Osteoblast (primary cell): ENCODE measurements at regions not wholly inside any gene's neighbourhood (a gene's known extent, or its start where the extent isn't known, plus 50 kb on each side); places are given as distances from the start of the nearest gene placed in this dataset.

ENCODE experiments used
- DNase-seq: peaks from one replicate; pipeline ENCODE4 v3.0.0; 2011; ENCODE audit warnings: low spot score, mixed read lengths; ENCODE audit not compliant: insufficient read length; ENCODE audit errors: missing footprints
- H2AFZ ChIP-seq: 2 replicates; pipeline ENCODE4 v1.6.0; 2011; ENCODE audit warnings: mild to moderate bottlenecking, low read length
- H3K27ac ChIP-seq: 2 replicates; pipeline ENCODE4 v1.5.1; 2011; ENCODE audit warnings: mild to moderate bottlenecking, low read depth, low read length, moderate library complexity
- H3K27me3 ChIP-seq: 2 replicates; pipeline ENCODE4 v1.6.0; 2012; ENCODE audit warnings: mild to moderate bottlenecking, control low read depth, inconsistent platforms, low read length, moderate library complexity; ENCODE audit not compliant: insufficient read depth
- H3K36me3 ChIP-seq: 2 replicates; pipeline ENCODE4 v1.5.1; 2011; ENCODE audit warnings: mild to moderate bottlenecking, low read length, control low read depth, moderate library complexity; ENCODE audit not compliant: insufficient read depth
- H3K4me1 ChIP-seq: 2 replicates; pipeline ENCODE4 v1.5.1; 2011; ENCODE audit warnings: mild to moderate bottlenecking, low read length, control low read depth, moderate library complexity; ENCODE audit not compliant: insufficient read depth
- H3K4me2 ChIP-seq: 2 replicates; pipeline ENCODE4 v1.6.0; 2011; ENCODE audit warnings: mild to moderate bottlenecking, low read length; ENCODE audit not compliant: insufficient read depth
- H3K4me3 ChIP-seq: fragments of 200-600 bp; sonication (generic); 3 replicates; pipeline ENCODE4 v1.5.1; 2012; ENCODE audit warnings: mild to moderate bottlenecking, low read length, inconsistent platforms; ENCODE audit not compliant: insufficient read depth
- H3K79me2 ChIP-seq: 2 replicates; pipeline ENCODE4 v1.6.0; 2012; ENCODE audit warnings: mild to moderate bottlenecking, low read length, control low read depth, inconsistent platforms; ENCODE audit not compliant: insufficient read depth
- H3K9me3 ChIP-seq: 2 replicates; pipeline ENCODE4 v1.5.1; 2011; ENCODE audit warnings: low read depth, low read length, control low read depth
- H4K20me1 ChIP-seq: 2 replicates; pipeline ENCODE4 v1.6.0; 2012; ENCODE audit warnings: mild to moderate bottlenecking, low read length, control low read depth; ENCODE audit not compliant: insufficient read depth
- TF ChIP-seq, protein P1 (sequence below): IDR thresholded peaks from 2 replicates; pipeline ENCODE4 v1.5.1; 2011; ENCODE audit warnings: mild to moderate bottlenecking, low read depth, low read length, moderate library complexity; ENCODE audit errors: extremely low read depth

GRCh38 chr6:40885139-40885774 lies 153.8 kb downstream of the UNC5CL start:
- Histone ChIP-seq H3K27ac (no peak overlapping the region), H3K4me3 (no peak overlapping the region), H2AFZ (no peak overlapping the region), H4K20me1 (no peaks in the 10 kb centered on the region), H3K36me3 (no peaks in the 10 kb centered on the region), H3K4me2 (no peak overlapping the region), H3K9me3 (no peaks in the 10 kb centered on the region), H3K79me2 (no peaks in the 10 kb centered on the region), H3K27me3 (peaks cover 17% of the 10 kb centered on the region), H3K4me1 (no peaks in the 10 kb centered on the region)
- no peak for DNase-seq
- TF ChIP-seq, protein P1, sequence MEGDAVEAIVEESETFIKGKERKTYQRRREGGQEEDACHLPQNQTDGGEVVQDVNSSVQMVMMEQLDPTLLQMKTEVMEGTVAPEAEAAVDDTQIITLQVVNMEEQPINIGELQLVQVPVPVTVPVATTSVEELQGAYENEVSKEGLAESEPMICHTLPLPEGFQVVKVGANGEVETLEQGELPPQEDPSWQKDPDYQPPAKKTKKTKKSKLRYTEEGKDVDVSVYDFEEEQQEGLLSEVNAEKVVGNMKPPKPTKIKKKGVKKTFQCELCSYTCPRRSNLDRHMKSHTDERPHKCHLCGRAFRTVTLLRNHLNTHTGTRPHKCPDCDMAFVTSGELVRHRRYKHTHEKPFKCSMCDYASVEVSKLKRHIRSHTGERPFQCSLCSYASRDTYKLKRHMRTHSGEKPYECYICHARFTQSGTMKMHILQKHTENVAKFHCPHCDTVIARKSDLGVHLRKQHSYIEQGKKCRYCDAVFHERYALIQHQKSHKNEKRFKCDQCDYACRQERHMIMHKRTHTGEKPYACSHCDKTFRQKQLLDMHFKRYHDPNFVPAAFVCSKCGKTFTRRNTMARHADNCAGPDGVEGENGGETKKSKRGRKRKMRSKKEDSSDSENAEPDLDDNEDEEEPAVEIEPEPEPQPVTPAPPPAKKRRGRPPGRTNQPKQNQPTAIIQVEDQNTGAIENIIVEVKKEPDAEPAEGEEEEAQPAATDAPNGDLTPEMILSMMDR: no peak

GRCh38 chr6:40882323-40882997 lies 156.6 kb downstream of the UNC5CL start:
- Histone ChIP-seq H3K4me2 (no peak overlapping the region), H3K27ac (no peak overlapping the region), H3K9me3 (no peaks in the 10 kb centered on the region), H4K20me1 (no peaks in the 10 kb centered on the region), H3K4me1 (no peaks in the 10 kb centered on the region), H3K79me2 (no peaks in the 10 kb centered on the region), H3K27me3 (peaks cover 10% of the 10 kb centered on the region), H2AFZ (no peak overlapping the region), H3K36me3 (no peaks in the 10 kb centered on the region), H3K4me3 (no peak overlapping the region)
- DNase-seq: no peak
- TF ChIP-seq, protein P1: no peak

- no peak overlapping the region for H3K27ac ChIP-seq
- no peaks in the 10 kb centered on the region for H3K36me3 ChIP-seq
- TF ChIP-seq, protein P1: no peak
- DNase-seq: no peak
- H3K27me3 ChIP-seq: peaks cover 14% of the 10 kb centered on the region
- H2AFZ ChIP-seq: no peak overlapping the region
- no peaks in the 10 kb centered on the region for H3K9me3 ChIP-seq
- no peak overlapping the region for H3K4me3 ChIP-seq
- no peaks in the 10 kb centered on the region for H4K20me1 ChIP-seq
- no peaks in the 10 kb centered on the region for H3K4me1 ChIP-seq
- H3K4me2 ChIP-seq: no peak overlapping the region
- H3K79me2 ChIP-seq: no peaks in the 10 kb centered on the region
Measured at GRCh38 chr6:40881501-40881900, 157.5 kb downstream of the UNC5CL start.

DNA sequence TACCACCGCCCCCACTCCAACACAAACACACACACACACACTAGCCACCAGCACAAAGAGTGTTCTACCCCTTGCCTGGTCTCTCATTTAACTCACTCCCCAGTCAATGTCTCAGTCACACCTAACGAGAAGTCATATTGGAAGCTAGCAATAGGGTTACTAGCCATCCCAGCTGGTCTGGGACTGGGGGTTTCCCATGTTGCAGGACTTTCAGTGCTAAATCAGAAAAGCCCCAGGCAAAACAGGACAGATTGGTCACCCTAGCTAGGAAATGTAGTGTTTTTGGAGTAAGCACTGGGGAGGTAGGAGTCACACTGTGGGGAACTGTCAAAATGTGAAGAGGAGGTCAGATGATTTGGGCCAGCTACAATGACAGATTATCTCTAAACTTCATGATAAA lies 158.1 kb downstream of the UNC5CL start:
- H3K27ac ChIP-seq: no peak overlapping the region
- no peak overlapping the region for H2AFZ ChIP-seq
- H4K20me1 ChIP-seq: no peaks in the 10 kb centered on the region
- H3K36me3 ChIP-seq: no peaks in the 10 kb centered on the region
- H3K4me2 ChIP-seq: no peak overlapping the region
- H3K4me1 ChIP-seq: no peaks in the 10 kb centered on the region
- peaks cover 14% of the 10 kb centered on the region for H3K27me3 ChIP-seq
- H3K79me2 ChIP-seq: no peaks in the 10 kb centered on the region
- H3K4me3 ChIP-seq: no peak overlapping the region
- TF ChIP-seq, protein P1: no peak
- no peaks in the 10 kb centered on the region for H3K9me3 ChIP-seq
- no peak for DNase-seq
